ENCODE measurements at regions not wholly inside any gene's neighbourhood (a gene's known extent, or its start where the extent isn't known, plus 50 kb on each side); places are given as distances from the start of the nearest gene placed in this dataset.

DNA sequence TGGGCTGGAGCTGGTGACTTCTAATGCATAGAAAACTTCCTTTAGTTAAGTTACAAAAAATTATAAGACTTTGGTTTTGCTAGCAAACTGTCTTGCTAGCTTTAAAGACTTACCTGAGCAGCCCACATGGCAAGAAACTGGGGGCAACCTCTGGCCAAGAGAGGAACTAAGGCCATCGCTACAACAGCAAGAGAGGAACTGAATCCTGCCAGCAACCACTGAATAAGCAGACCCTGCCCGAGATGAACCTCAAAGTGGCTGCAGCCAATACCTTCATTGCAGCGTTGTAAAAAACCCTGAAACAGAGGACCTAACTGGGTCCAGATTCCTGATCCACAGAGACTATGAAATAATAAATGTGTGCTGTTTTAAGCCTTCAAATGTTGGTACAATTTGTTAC, 54.6 kb upstream of the STARD3NL start:
- TF ChIP-seq EP300 (IDR thresholded peaks at IDR 0.05; ENCODE audit: borderline replicate concordance) (no peak), YY1 (IDR thresholded peaks at IDR 0.05; ENCODE audit: low read depth) (no peak), TEAD4 (IDR thresholded peaks at IDR 0.05) (no peak), EGR1 (IDR thresholded peaks at IDR 0.05) (no peak), TAF1 (IDR thresholded peaks at IDR 0.05; ENCODE audit: low read depth) (no peak), NFIC (IDR thresholded peaks at IDR 0.05) (no peak), CREB1 (IDR thresholded peaks at IDR 0.05; ENCODE audit: low read depth) (no peak), CEBPB (IDR thresholded peaks at IDR 0.05) (no peak), ZBTB7A (IDR thresholded peaks at IDR 0.05; ENCODE audit: low read depth) (no peak)
- TF ChIP-seq, protein P1, sequence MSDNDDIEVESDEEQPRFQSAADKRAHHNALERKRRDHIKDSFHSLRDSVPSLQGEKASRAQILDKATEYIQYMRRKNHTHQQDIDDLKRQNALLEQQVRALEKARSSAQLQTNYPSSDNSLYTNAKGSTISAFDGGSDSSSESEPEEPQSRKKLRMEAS (IDR thresholded peaks at IDR 0.05): no peak
